PC-9 (cell line): ENCODE measurements at regions not wholly inside any gene's neighbourhood (a gene's known extent, or its start where the extent isn't known, plus 50 kb on each side); places are given as distances from the start of the nearest gene placed in this dataset.

Experiments used
- BruUV-seq: library from RNA; stranded (reverse); fragments of 400-500 nt; replicated peaks from 2 replicates; lab custom pipeline; 2021; lab: Mats Ljungman, UMichigan
- CTCF ChIA-PET: fragments of 300-600 bp; sonication (Branson Sonifier 250); formaldehyde crosslinking; loops from one replicate; lab custom pipeline; 2022; ENCODE audit warnings: antibody characterized with exemption; lab: Charles Lee
- POLR2A ChIA-PET: fragments of 300-600 bp; sonication (Branson Sonifier 250); formaldehyde crosslinking; loops from one replicate; lab custom pipeline; 2022; ENCODE audit warnings: antibody characterized with exemption; ENCODE audit not compliant: unreplicated experiment; lab: Charles Lee
- DNase-seq, 2 experiments: peaks; one replicate each; pipeline versions ENCODE4 v3.0.0 to v3.0.0-alpha.2; 2015 to 2022; ENCODE audit warnings: mixed read lengths in 1 of 2
- H2AFZ ChIP-seq: fragments of 200-600 bp; sonication (generic); 2 replicates; pipeline ENCODE4 v1.8.1; 2017; ENCODE audit warnings: antibody characterized with exemption
- H3F3A ChIP-seq: fragments of 200-600 bp; sonication (generic); 2 replicates; pipeline ENCODE4 v1.8.1; 2017; ENCODE audit warnings: antibody characterized with exemption, mild to moderate bottlenecking, low read depth; ENCODE audit not compliant: insufficient read depth
- H3K27ac ChIP-seq: fragments of 200-600 bp; sonication (generic); 2 replicates; pipeline ENCODE4 v1.6.1; 2016; ENCODE audit warnings: mixed run types
- H3K27me3 ChIP-seq: fragments of 200-600 bp; sonication (generic); 2 replicates; pipeline ENCODE4 v1.6.1; 2016; ENCODE audit warnings: low read depth, mixed run types; ENCODE audit not compliant: insufficient read depth
- H3K36me3 ChIP-seq: fragments of 200-600 bp; sonication (generic); 2 replicates; pipeline ENCODE4 v1.6.1; 2016; ENCODE audit warnings: low read depth, mixed run types
- H3K4me1 ChIP-seq: fragments of 200-600 bp; sonication (generic); replicated peaks from 2 replicates; pipeline ENCODE4 v1.6.1; 2016; ENCODE audit warnings: mixed run types; ENCODE audit not compliant: insufficient read depth
- H3K4me2 ChIP-seq: fragments of 200-600 bp; sonication (generic); 2 replicates; pipeline ENCODE4 v1.6.1; 2017; ENCODE audit warnings: mixed run types
- H3K4me3 ChIP-seq: fragments of 200-600 bp; sonication (generic); 2 replicates; pipeline ENCODE4 v1.6.1; 2016; ENCODE audit warnings: mixed run types
- H3K79me2 ChIP-seq: fragments of 200-600 bp; sonication (generic); 2 replicates; pipeline ENCODE4 v1.6.1; 2017; ENCODE audit warnings: low read depth, mixed run types
- H3K9me2 ChIP-seq: fragments of 200-600 bp; sonication (generic); 2 replicates; pipeline ENCODE4 v1.8.1; 2017; ENCODE audit warnings: mild to moderate bottlenecking; ENCODE audit not compliant: insufficient read depth
- H3K9me3 ChIP-seq: fragments of 200-600 bp; sonication (generic); 2 replicates; pipeline ENCODE4 v1.8.1; 2016; ENCODE audit warnings: low read depth; ENCODE audit not compliant: insufficient read depth
- H4K20me1 ChIP-seq: fragments of 200-600 bp; sonication (generic); 2 replicates; pipeline ENCODE4 v1.8.1; 2017; ENCODE audit not compliant: insufficient read depth
- EZH2 ChIP-seq: fragments of 200-600 bp; sonication (generic); IDR thresholded peaks from 2 replicates; pipeline ENCODE4 v1.8.0; 2017; ENCODE audit warnings: antibody characterized with exemption, low read depth
- intact Hi-C: fragments of 100-400 bp; cut with micrococcal nuclease; formaldehyde crosslinking; loops from one replicate; pipeline ENCODE4 v1.10.0; 2022; ENCODE audit not compliant: unreplicated experiment
- TF ChIP-seq, protein P1 (sequence below): fragments of 200-600 bp; sonication (generic); conservative IDR thresholded peaks from 2 replicates; pipeline ENCODE4 v1.6.1; 2017; ENCODE audit warnings: mixed run types, antibody characterized with exemption, mild to moderate bottlenecking, moderate library complexity

DNA sequence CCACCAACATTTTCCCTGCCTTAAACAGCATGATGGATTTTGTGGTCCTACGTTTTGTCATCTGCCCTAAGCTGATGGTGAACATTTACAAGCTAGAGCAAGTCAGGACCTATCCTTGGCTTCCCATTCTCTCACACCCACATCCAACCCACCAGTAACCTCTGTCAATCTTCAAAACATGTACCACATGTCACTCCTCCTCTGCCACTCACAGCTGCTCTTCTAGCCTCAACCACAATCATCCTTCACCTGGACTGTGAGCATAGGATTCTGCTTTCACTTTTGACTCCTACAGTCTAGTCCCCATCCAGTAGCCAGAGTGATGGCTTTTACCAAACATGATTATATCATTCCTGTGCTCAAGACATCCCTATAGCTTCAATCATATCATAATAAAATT is 279.8 kb upstream of the DLGAP1 start:
- H4K20me1 ChIP-seq: no peaks in the 10 kb centered on the region
- no peak for DNase-seq
- TF ChIP-seq, protein P1, sequence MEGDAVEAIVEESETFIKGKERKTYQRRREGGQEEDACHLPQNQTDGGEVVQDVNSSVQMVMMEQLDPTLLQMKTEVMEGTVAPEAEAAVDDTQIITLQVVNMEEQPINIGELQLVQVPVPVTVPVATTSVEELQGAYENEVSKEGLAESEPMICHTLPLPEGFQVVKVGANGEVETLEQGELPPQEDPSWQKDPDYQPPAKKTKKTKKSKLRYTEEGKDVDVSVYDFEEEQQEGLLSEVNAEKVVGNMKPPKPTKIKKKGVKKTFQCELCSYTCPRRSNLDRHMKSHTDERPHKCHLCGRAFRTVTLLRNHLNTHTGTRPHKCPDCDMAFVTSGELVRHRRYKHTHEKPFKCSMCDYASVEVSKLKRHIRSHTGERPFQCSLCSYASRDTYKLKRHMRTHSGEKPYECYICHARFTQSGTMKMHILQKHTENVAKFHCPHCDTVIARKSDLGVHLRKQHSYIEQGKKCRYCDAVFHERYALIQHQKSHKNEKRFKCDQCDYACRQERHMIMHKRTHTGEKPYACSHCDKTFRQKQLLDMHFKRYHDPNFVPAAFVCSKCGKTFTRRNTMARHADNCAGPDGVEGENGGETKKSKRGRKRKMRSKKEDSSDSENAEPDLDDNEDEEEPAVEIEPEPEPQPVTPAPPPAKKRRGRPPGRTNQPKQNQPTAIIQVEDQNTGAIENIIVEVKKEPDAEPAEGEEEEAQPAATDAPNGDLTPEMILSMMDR: no peak
- TF ChIP-seq EZH2: no peak
- H3K9me2 ChIP-seq: no peaks in the 10 kb centered on the region
- H3F3A ChIP-seq: no peaks in the 10 kb centered on the region
- H3K4me2 ChIP-seq: no peak overlapping the region
- intact Hi-C loops: no loop called here
- no peaks in the 10 kb centered on the region for H3K36me3 ChIP-seq
- ChIA-PET POLR2A (no interaction called here), CTCF (no interaction called here)
- H3K4me1 ChIP-seq: no peaks in the 10 kb centered on the region
- no peak overlapping the region for H3K27ac ChIP-seq
- no peaks in the 10 kb centered on the region for H3K79me2 ChIP-seq
- BruUV-seq: no TSS peak
- H3K27me3 ChIP-seq: no peaks in the 10 kb centered on the region
- no peak overlapping the region for H3K4me3 ChIP-seq
- no peaks in the 10 kb centered on the region for H3K9me3 ChIP-seq
- no peak overlapping the region for H2AFZ ChIP-seq

DNA sequence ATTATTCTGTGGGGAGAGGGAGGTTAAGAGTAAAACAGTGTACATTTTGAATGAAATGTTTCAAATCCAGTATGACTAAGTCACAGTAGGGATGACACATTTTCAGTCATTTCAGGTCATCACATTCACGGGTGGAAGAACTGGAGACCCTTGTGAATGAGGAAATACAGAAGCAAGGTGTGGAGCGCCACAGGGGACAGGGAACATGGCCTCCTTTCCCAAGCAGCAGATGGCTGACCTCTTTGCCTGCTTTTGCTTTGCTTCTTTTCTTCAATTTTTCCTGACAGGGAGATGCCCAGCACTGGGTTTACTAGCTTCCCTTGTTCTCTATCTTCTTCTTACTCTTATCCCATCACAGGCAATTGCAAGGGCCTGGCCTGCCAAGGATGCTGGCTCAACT is 278.9 kb upstream of the DLGAP1 start:
- no peak overlapping the region for H3K4me3 ChIP-seq
- H3K36me3 ChIP-seq: no peaks in the 10 kb centered on the region
- ChIA-PET POLR2A (no interaction called here), CTCF (no interaction called here)
- no peaks in the 10 kb centered on the region for H3K27me3 ChIP-seq
- no peak for DNase-seq
- H3F3A ChIP-seq: no peaks in the 10 kb centered on the region
- H3K4me1 ChIP-seq: no peaks in the 10 kb centered on the region
- BruUV-seq: no TSS peak
- H3K27ac ChIP-seq: no peak overlapping the region
- H2AFZ ChIP-seq: no peak overlapping the region
- no peak for TF ChIP-seq EZH2
- TF ChIP-seq, protein P1: no peak
- no peaks in the 10 kb centered on the region for H4K20me1 ChIP-seq
- H3K4me2 ChIP-seq: no peak overlapping the region
- intact Hi-C loops: no loop called here
- no peaks in the 10 kb centered on the region for H3K9me2 ChIP-seq
- no peaks in the 10 kb centered on the region for H3K9me3 ChIP-seq
- no peaks in the 10 kb centered on the region for H3K79me2 ChIP-seq

DNA sequence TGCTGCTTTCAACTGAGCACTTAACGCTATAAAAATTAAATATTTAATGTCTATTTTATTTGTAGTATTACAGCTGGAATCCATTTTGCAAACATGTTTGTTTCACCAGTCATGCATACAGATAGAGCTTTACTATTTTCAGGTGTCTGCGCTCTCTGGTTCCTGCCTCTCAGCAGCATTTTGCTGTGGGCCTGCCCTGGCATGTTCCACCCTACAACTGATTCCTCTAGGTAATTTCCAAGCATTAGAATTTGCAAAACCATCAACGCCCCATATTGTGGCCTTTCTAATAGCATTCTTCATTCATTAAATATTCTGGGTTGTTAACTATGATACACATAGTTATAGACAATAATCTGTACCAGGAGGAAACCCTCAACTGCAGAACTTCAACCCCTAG is 266.4 kb upstream of the DLGAP1 start:
- H2AFZ ChIP-seq: no peak overlapping the region
- no peaks in the 10 kb centered on the region for H3K27me3 ChIP-seq
- no peaks in the 10 kb centered on the region for H3K9me2 ChIP-seq
- no peaks in the 10 kb centered on the region for H3K36me3 ChIP-seq
- no peaks in the 10 kb centered on the region for H3F3A ChIP-seq
- no peak overlapping the region for H3K4me3 ChIP-seq
- no TSS peak for BruUV-seq
- intact Hi-C loops: no loop called here
- ChIA-PET CTCF (no interaction called here), POLR2A (no interaction called here)
- no peaks in the 10 kb centered on the region for H4K20me1 ChIP-seq
- no peaks in the 10 kb centered on the region for H3K4me1 ChIP-seq
- no peaks in the 10 kb centered on the region for H3K79me2 ChIP-seq
- no peak overlapping the region for H3K27ac ChIP-seq
- no peak for TF ChIP-seq EZH2
- TF ChIP-seq, protein P1: no peak
- H3K4me2 ChIP-seq: no peak overlapping the region
- no peaks in the 10 kb centered on the region for H3K9me3 ChIP-seq
- DNase-seq: no peak
